AG04449 (cell line): ENCODE measurements at regions not wholly inside any gene's neighbourhood (a gene's known extent, or its start where the extent isn't known, plus 50 kb on each side); places are given as distances from the start of the nearest gene placed in this dataset.
"Not testable (repeated sequence)": the region's sequence is repeated elsewhere in the genome, so short reads cannot be mapped to it uniquely, and the experiment has no call there.

Experiments
- CTCF ChIA-PET: fragments of 350-600 bp; formaldehyde crosslinking; extraction: SDS; loops from one replicate; lab custom pipeline; 2021; ENCODE audit warnings: antibody characterized with exemption; lab: Yijun Ruan, JAX
- POLR2A ChIA-PET: fragments of 400-600, 350-600 bp; formaldehyde crosslinking; extraction: SDS; loops from one replicate; lab custom pipeline; 2020; ENCODE audit warnings: antibody characterized with exemption, inconsistent platforms; lab: Yijun Ruan, JAX
- DNase-seq: peaks from one replicate; pipeline ENCODE4 v3.0.0-alpha.2; 2010; ENCODE audit warnings: low read depth, low spot score
- H3K4me3 ChIP-seq: 2 replicates; pipeline ENCODE4 v1.5.1; 2011; ENCODE audit warnings: low read depth, mild to moderate bottlenecking, control low read depth, low read length
- CTCF ChIP-seq: IDR thresholded peaks from one replicate; pipeline ENCODE4 v1.5.1; 2011; ENCODE audit warnings: mild to moderate bottlenecking, moderate library complexity, low read length, control low read depth, inconsistent platforms; ENCODE audit not compliant: insufficient read depth; ENCODE audit errors: missing control alignments

GRCh38 chr1:115531631-115532264, 110.0 kb upstream of the VANGL1 start:
- CTCF ChIA-PET = interaction anchor here (1.1 to 1.6 kb wide), 2 partner anchors 7 to 175 kb away, joined by 3 read pairs; no protein-coding TSS in a partner anchor
- DNase-seq = no peak
- POLR2A ChIA-PET = no interaction called here
- no peak overlapping the region for H3K4me3 ChIP-seq
- no peak for TF ChIP-seq CTCF

- no peak for DNase-seq
- ChIA-PET CTCF (interaction anchor here (1.0 to 1.6 kb wide), 4 partner anchors 9 to 176 kb away, joined by 3 to 4 read pairs (median 3); no protein-coding TSS in a partner anchor), POLR2A (interaction anchor here (0.7 to 1.0 kb wide), 2 partner anchors 15 to 141 kb away, joined by 3 to 4 read pairs; no protein-coding TSS in a partner anchor)
- no peak for TF ChIP-seq CTCF
- H3K4me3 ChIP-seq = no peak overlapping the region
These were observed 111.4 kb upstream of the VANGL1 start for GRCh38 chr1:115530407-115530806.

GRCh38 chr1:115529216-115529897, 112.4 kb upstream of the VANGL1 start:
- CTCF ChIA-PET = interaction anchor here (1.0 to 1.7 kb wide), 2 partner anchors 67 to 392 kb away, joined by 3 to 6 read pairs; no protein-coding TSS in a partner anchor
- DNase-seq = no peak
- POLR2A ChIA-PET = no interaction called here
- no peak overlapping the region for H3K4me3 ChIP-seq
- no peak for TF ChIP-seq CTCF

- H3K4me3 ChIP-seq, POLR2A ChIA-PET, DNase-seq: not testable (repeated sequence)
- CTCF ChIA-PET = interaction anchor here (1.0 to 1.7 kb wide), 2 partner anchors 68 to 391 kb away, joined by 3 to 6 read pairs; no protein-coding TSS in a partner anchor
These were observed 113.4 kb upstream of the VANGL1 start for GRCh38 chr1:115528336-115528735.

- no peak overlapping the region for H3K4me3 ChIP-seq
- no peak for DNase-seq
- ChIA-PET CTCF (interaction anchor here (1.7 to 2.0 kb wide), 2 partner anchors 20 to 68 kb away, joined by 5 to 6 read pairs; no protein-coding TSS in a partner anchor), POLR2A (no interaction called here)
- TF ChIP-seq CTCF = no peak
These were observed 114.0 kb upstream of the VANGL1 start for GRCh38 chr1:115527746-115528145.

- CTCF ChIA-PET = interaction anchor here (2.0 kb wide), 1 partner anchor 19 kb away, joined by 5 read pairs; no protein-coding TSS in a partner anchor
- H3K4me3 ChIP-seq = no peak overlapping the region
- no peak for TF ChIP-seq CTCF
- DNase-seq = no peak
- POLR2A ChIA-PET = no interaction called here
These were observed 114.9 kb upstream of the VANGL1 start for GRCh38 chr1:115526900-115527299.
